ENCODE measurements at regions not wholly inside any gene's neighbourhood (a gene's known extent, or its start where the extent isn't known, plus 50 kb on each side); places are given as distances from the start of the nearest gene placed in this dataset.

DNA sequence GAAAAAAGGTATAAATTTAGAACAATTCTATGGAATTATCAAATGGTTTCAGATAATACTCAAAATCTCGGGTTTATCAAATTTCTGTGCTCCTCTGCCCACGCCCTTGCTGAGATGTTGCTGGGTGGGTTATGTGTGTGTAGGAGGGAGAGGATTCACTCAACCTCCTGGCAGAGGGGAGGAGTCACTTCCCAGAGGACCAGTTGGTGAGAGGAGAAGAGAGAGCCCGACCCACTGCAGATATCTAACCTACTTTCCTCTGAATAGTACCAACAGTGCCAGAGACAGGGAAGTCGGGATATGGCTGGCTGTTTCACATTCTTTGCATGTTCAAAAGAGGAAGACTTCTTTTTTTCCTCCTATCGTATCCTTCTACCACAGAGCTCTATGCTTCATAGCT is 187.1 kb upstream of the MAN1A1 start (continued):
- TF ChIP-seq, protein P1, sequence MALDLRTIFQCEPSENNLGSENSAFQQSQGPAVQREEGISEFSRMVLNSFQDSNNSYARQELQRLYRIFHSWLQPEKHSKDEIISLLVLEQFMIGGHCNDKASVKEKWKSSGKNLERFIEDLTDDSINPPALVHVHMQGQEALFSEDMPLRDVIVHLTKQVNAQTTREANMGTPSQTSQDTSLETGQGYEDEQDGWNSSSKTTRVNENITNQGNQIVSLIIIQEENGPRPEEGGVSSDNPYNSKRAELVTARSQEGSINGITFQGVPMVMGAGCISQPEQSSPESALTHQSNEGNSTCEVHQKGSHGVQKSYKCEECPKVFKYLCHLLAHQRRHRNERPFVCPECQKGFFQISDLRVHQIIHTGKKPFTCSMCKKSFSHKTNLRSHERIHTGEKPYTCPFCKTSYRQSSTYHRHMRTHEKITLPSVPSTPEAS (tag by site-specific recombination; IDR thresholded peaks at IDR 0.05) = no peak
- TF ChIP-seq ZNF416 (tag by site-specific recombination; IDR thresholded peaks at IDR 0.05) = no peak
- TF ChIP-seq, protein P2, sequence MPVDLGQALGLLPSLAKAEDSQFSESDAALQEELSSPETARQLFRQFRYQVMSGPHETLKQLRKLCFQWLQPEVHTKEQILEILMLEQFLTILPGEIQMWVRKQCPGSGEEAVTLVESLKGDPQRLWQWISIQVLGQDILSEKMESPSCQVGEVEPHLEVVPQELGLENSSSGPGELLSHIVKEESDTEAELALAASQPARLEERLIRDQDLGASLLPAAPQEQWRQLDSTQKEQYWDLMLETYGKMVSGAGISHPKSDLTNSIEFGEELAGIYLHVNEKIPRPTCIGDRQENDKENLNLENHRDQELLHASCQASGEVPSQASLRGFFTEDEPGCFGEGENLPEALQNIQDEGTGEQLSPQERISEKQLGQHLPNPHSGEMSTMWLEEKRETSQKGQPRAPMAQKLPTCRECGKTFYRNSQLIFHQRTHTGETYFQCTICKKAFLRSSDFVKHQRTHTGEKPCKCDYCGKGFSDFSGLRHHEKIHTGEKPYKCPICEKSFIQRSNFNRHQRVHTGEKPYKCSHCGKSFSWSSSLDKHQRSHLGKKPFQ (tag by site-specific recombination; IDR thresholded peaks at IDR 0.05) = no peak

DNA sequence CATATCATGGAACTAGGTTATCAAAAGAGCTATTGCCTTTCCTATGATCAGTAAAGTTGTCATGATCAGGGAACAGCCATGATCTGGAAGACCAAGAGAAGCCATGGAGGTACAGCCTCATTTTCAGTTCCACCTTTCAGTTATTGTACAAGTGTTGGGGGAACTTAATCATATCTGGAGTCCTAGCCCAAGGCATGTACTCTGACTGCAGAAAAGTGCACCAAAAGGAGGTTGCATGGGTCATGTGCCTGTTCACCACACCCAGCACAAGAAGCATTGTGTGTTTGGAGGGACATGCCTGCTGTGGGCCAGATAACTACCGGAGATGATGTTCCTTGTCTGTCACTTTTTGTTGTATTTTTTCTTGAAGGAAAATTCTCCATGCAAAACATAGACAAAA is 185.8 kb upstream of the MAN1A1 start:
- H3K9me3 ChIP-seq (ENCODE audit: control insufficient read depth, insufficient read depth, low read depth, low read length) = no peaks in the 10 kb centered on the region
- ChIA-PET POLR2A (no interaction called here), CTCF (interaction anchor here (0.6 to 1.4 kb wide), 2 partner anchors 148 to 387 kb away, joined by 3 read pairs; no protein-coding TSS in a partner anchor)
- no peaks in the 10 kb centered on the region for H3K36me3 ChIP-seq (ENCODE audit: control insufficient read depth in 2 of 2, insufficient read depth in 1 of 2, low read length in 2 of 2)
- no peak overlapping the region for H3K4me3 ChIP-seq (ENCODE audit: low read depth, low read length)
- no peak for TF ChIP-seq ZNF23 (tag by site-specific recombination; IDR thresholded peaks at IDR 0.05; ENCODE audit: borderline replicate concordance)
- no peak for TF ChIP-seq ZNF626 (tag by site-specific recombination; IDR thresholded peaks at IDR 0.05)
- TF ChIP-seq ZNF660 (tag by site-specific recombination; IDR thresholded peaks at IDR 0.05) = no peak
- TF ChIP-seq ZNF549 (tag by site-specific recombination; IDR thresholded peaks at IDR 0.05) = no peak
- no peak for TF ChIP-seq SP3 (tag by site-specific recombination; IDR thresholded peaks at IDR 0.05)
- TF ChIP-seq ZNF112 (tag by site-specific recombination; IDR thresholded peaks at IDR 0.05) = no peak
- no peak for TF ChIP-seq ZNF19 (tag by site-specific recombination; IDR thresholded peaks at IDR 0.05; ENCODE audit: low read depth)
- TF ChIP-seq SCRT1 (tag by site-specific recombination; IDR thresholded peaks at IDR 0.05; ENCODE audit: borderline replicate concordance) = no peak
- TF ChIP-seq, protein P3, sequence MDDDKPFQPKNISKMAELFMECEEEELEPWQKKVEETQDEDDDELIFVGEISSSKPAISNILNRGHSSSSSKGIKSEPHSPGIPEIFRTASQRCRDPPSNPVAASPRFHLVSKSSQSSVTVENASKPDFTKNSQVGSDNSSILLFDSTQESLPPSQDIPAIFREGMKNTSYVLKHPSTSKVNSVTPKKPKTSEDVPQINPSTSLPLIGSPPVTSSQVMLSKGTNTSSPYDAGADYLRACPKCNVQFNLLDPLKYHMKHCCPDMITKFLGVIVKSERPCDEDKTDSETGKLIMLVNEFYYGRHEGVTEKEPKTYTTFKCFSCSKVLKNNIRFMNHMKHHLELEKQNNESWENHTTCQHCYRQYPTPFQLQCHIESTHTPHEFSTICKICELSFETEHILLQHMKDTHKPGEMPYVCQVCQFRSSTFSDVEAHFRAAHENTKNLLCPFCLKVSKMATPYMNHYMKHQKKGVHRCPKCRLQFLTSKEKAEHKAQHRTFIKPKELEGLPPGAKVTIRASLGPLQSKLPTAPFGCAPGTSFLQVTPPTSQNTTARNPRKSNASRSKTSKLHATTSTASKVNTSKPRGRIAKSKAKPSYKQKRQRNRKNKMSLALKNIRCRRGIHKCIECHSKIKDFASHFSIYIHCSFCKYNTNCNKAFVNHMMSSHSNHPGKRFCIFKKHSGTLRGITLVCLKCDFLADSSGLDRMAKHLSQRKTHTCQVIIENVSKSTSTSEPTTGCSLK (tag by site-specific recombination; IDR thresholded peaks at IDR 0.05) = no peak
- TF ChIP-seq, protein P4, sequence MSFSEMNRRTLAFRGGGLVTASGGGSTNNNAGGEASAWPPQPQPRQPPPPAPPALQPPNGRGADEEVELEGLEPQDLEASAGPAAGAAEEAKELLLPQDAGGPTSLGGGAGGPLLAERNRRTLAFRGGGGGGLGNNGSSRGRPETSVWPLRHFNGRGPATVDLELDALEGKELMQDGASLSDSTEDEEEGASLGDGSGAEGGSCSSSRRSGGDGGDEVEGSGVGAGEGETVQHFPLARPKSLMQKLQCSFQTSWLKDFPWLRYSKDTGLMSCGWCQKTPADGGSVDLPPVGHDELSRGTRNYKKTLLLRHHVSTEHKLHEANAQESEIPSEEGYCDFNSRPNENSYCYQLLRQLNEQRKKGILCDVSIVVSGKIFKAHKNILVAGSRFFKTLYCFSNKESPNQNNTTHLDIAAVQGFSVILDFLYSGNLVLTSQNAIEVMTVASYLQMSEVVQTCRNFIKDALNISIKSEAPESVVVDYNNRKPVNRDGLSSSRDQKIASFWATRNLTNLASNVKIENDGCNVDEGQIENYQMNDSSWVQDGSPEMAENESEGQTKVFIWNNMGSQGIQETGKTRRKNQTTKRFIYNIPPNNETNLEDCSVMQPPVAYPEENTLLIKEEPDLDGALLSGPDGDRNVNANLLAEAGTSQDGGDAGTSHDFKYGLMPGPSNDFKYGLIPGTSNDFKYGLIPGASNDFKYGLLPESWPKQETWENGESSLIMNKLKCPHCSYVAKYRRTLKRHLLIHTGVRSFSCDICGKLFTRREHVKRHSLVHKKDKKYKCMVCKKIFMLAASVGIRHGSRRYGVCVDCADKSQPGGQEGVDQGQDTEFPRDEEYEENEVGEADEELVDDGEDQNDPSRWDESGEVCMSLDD (tag by site-specific recombination; IDR thresholded peaks at IDR 0.05) = no peak
- TF ChIP-seq ZNF701 (tag by site-specific recombination; IDR thresholded peaks at IDR 0.05) = no peak
- TF ChIP-seq PRDM1 (tag by site-specific recombination; IDR thresholded peaks at IDR 0.05) = no peak
- no peak overlapping the region for H3K27ac ChIP-seq (ENCODE audit: extremely low read depth, low read depth, low read length)
- H3K4me1 ChIP-seq (ENCODE audit: control insufficient read depth, insufficient read depth, low read length) = no peaks in the 10 kb centered on the region

DNA sequence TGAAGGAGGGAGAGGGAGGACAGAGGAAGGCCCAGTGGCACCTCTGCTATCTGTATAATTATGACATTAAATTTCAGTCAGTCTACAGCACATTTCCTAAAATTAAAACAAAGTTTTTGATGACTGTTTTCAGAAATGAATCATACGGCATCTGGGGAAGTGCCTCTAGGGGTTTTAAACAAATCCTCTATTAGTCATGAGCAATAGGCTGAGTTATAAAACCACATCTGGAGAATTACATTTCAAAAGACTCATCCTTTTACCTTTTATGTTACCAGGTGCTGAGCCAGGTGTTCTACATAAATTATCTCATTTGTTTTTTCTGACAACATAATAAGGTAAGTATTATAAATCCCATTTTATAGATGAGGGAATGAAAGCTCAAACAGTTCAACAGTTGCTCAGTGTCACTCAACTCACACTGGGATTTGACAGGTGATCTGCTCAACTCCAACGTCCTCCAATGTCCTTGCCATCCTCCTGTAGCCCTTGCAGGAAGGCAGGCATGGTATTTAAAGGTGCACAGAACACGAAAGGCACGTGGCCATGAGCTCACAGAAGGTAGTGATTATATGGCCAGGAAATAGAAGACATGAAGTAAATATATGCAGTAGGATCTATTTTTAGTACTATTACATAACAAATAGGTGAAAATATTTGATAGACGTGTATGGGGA is 184.2 kb upstream of the MAN1A1 start:
- Histone ChIP-seq H3K9me3 (ENCODE audit: control insufficient read depth, insufficient read depth, low read depth, low read length) (no peaks in the 10 kb centered on the region), H3K36me3 (ENCODE audit: control insufficient read depth in 2 of 2, insufficient read depth in 1 of 2, low read length in 2 of 2) (no peaks in the 10 kb centered on the region), H3K4me3 (ENCODE audit: low read depth, low read length) (no peak overlapping the region), H3K4me1 (ENCODE audit: control insufficient read depth, insufficient read depth, low read length) (no peaks in the 10 kb centered on the region), H3K27ac (ENCODE audit: extremely low read depth, low read depth, low read length) (no peak overlapping the region)
- CTCF ChIA-PET = interaction anchor here (0.6 kb wide), 1 partner anchor 195 kb away, joined by 3 read pairs; no protein-coding TSS in a partner anchor
- TF ChIP-seq ZNF174 (tag by site-specific recombination; IDR thresholded peaks at IDR 0.05) (no peak), MYNN (tag by site-specific recombination; IDR thresholded peaks at IDR 0.05; ENCODE audit: borderline replicate concordance) (no peak), ZNF184 (tag by site-specific recombination; IDR thresholded peaks at IDR 0.05) (0 out of 2 replicates have a peak, but pooled peaks have one; percentile 17), ZNF785 (tag by site-specific recombination; IDR thresholded peaks at IDR 0.05) (no peak)
- TF ChIP-seq, protein P5, sequence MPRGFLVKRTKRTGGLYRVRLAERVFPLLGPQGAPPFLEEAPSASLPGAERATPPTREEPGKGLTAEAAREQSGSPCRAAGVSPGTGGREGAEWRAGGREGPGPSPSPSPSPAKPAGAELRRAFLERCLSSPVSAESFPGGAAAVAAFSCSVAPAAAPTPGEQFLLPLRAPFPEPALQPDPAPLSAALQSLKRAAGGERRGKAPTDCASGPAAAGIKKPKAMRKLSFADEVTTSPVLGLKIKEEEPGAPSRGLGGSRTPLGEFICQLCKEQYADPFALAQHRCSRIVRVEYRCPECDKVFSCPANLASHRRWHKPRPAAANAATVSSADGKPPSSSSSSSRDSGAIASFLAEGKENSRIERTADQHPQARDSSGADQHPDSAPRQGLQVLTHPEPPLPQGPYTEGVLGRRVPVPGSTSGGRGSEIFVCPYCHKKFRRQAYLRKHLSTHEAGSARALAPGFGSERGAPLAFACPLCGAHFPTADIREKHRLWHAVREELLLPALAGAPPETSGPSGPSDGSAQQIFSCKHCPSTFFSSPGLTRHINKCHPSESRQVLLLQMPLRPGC (tag by site-specific recombination; IDR thresholded peaks at IDR 0.05) = no peak
- POLR2A ChIA-PET = no interaction called here

Data from HEK293 (cell line).